Activated CD4-positive, alpha-beta T cell treated with anti-CD3 and anti-CD28 coated beads for 36 hours (primary cell): ENCODE measurements at regions not wholly inside any gene's neighbourhood (a gene's known extent, or its start where the extent isn't known, plus 50 kb on each side); places are given as distances from the start of the nearest gene placed in this dataset.

Experiments
- ATAC-seq: fragments of 200-7000 bp; cut with Tn5 transposase; one replicate; pipeline ENCODE4 v1.10.0; 2021; ENCODE audit warnings: mild to moderate bottlenecking, moderate library complexity
- CTCF ChIA-PET: fragments of 350-600 bp; sonication (Branson Sonifier 250); formaldehyde crosslinking; loops from one replicate; lab custom pipeline; 2021; ENCODE audit warnings: antibody characterized with exemption; lab: Charles Lee
- POLR2A ChIA-PET: fragments of 350-600 bp; sonication (Branson Sonifier 250); formaldehyde crosslinking; loops from one replicate; lab custom pipeline; 2021; ENCODE audit warnings: antibody characterized with exemption, inconsistent platforms; lab: Charles Lee
- DNase-seq: peaks from one replicate; pipeline ENCODE4 v3.0.0-alpha.2; 2020
- H3K27ac Mint-ChIP-seq: one replicate; pipeline ENCODE4 v1.8.0; 2021; ENCODE audit warnings: mixed read lengths
- H3K27me3 Mint-ChIP-seq: one replicate; pipeline ENCODE4 v1.8.0; 2021; ENCODE audit warnings: mixed read lengths
- H3K36me3 Mint-ChIP-seq: one replicate; pipeline ENCODE4 v1.8.0; 2021; ENCODE audit warnings: low read depth, mixed read lengths
- H3K4me1 Mint-ChIP-seq: one replicate; pipeline ENCODE4 v1.8.0; 2021; ENCODE audit warnings: mixed read lengths
- H3K4me3 Mint-ChIP-seq: one replicate; pipeline ENCODE4 v1.8.0; 2021; ENCODE audit warnings: mild to moderate bottlenecking, moderate library complexity, mixed read lengths
- H3K9me3 Mint-ChIP-seq: one replicate; pipeline ENCODE4 v1.8.0; 2021; ENCODE audit warnings: low read depth, mixed read lengths
- intact Hi-C, 2 experiments: fragments of 100-400 bp; cut with DNase I in 1 of 2; cut with micrococcal nuclease in 1 of 2; formaldehyde crosslinking; loops; one replicate each; pipeline versions ENCODE4 v1.14.2 to v1.15.1; 2022 to 2024; cut with DNase I, micrococcal nuclease

DNA sequence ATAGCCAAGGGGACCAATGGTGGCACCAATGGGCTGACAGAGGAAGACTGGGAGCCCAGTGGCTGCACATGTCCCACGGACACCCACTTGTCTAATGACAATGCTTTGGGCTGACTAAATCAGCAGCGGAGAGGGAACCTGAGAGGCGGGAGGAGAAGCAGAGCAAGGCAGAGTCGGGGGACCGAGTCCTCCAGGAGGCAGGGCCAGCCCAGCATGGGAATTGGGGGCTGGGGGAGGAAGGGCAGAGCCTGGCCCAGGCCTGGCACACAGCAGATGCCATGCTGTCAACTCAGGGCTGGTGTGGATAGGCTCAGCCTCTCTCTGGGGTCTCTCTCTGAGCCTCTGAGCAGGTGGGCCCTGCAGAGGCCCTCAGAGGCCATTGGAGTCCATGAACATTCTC, 78.4 kb upstream of the KLF13 start:
- Mint-ChIP-seq H3K27ac (no peak overlapping the region), H3K27me3 (no peaks in the 10 kb centered on the region), H3K4me1 (no peaks in the 10 kb centered on the region), H3K4me3 (no peak overlapping the region), H3K36me3 (no peaks in the 10 kb centered on the region), H3K9me3 (no peaks in the 10 kb centered on the region)
- POLR2A ChIA-PET: no interaction called here
- CTCF ChIA-PET: no interaction called here
- no peak for ATAC-seq
- DNase-seq: no peak
- intact Hi-C loops: no loop called here

DNA sequence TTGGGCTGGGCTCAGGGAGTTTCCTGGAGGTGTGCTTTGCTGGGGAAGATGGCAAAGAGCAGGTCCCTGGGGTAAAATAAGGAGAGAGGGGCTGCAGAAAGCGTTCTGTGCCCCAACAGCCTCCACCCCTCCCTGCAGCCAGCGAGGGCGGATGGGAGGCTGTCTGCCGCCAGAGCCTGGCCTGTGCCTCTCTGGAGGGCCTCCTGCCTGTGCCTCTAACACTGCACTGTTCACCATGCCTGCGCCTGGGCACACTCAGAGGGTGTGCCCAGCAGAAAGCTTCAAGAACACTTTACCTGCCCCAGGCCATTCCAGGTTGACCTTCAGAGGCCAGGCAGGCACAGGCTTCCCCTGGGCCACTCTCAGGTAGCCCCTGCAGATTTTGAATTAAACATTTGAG, 77.7 kb upstream of the KLF13 start:
- CTCF ChIA-PET: no interaction called here
- DNase-seq (no peak), ATAC-seq (no peak)
- POLR2A ChIA-PET: no interaction called here
- no peaks in the 10 kb centered on the region for H3K36me3 Mint-ChIP-seq
- no peak overlapping the region for H3K27ac Mint-ChIP-seq
- intact Hi-C loops: no loop called here
- no peaks in the 10 kb centered on the region for H3K9me3 Mint-ChIP-seq
- no peaks in the 10 kb centered on the region for H3K27me3 Mint-ChIP-seq
- H3K4me1 Mint-ChIP-seq: no peaks in the 10 kb centered on the region
- no peak overlapping the region for H3K4me3 Mint-ChIP-seq

DNA sequence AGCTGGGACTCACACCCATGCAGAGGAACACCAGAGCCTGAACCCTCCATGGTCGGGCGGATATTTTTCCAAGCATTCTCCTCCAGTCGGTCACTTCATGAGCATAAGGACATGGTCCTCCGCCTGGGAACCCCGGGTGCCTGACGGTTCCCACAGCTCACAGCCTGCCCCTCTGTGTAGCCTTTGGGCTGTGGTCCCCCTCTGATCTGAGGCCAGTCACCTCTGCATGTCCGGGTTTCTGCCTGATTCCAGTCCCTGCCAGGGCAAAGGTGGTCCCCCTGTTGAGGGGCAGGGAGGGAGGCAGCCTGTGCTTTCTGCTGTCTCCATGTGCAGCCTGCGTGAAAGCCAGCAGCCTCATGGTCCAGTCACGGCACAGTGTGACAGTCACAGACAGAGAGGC, 76.6 kb upstream of the KLF13 start:
- ATAC-seq (no peak), DNase-seq (no peak)
- Mint-ChIP-seq H3K36me3 (no peaks in the 10 kb centered on the region), H3K9me3 (no peaks in the 10 kb centered on the region), H3K4me3 (no peak overlapping the region), H3K27ac (no peak overlapping the region), H3K27me3 (no peaks in the 10 kb centered on the region), H3K4me1 (peaks cover 3% of the 10 kb centered on the region)
- CTCF ChIA-PET: no interaction called here
- intact Hi-C loops: no loop called here
- POLR2A ChIA-PET: no interaction called here

DNA sequence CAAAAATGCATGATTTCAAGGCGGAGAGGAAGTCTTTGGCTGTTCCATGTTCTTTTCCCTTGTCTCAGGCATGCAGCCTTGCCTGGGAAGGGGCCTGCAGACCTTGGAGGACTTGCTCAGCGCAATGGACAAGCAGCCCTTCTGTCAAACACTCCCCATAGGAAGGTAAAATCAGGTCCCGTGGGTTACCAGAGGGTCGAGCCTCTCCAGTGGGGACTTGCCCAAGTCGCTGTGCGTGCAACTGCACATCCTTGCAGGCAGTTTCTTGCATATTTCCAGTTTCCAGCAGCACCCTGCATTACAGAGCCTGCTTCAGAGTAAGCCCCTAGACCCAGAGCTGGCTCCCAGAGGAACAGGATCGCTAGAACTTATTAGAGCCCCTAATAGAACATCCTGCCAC, 75.5 kb upstream of the KLF13 start:
- ATAC-seq: no peak
- CTCF ChIA-PET: interaction anchor here (1.4 kb wide), 1 partner anchor 14 kb away, joined by 4 read pairs; no protein-coding TSS in a partner anchor

DNA sequence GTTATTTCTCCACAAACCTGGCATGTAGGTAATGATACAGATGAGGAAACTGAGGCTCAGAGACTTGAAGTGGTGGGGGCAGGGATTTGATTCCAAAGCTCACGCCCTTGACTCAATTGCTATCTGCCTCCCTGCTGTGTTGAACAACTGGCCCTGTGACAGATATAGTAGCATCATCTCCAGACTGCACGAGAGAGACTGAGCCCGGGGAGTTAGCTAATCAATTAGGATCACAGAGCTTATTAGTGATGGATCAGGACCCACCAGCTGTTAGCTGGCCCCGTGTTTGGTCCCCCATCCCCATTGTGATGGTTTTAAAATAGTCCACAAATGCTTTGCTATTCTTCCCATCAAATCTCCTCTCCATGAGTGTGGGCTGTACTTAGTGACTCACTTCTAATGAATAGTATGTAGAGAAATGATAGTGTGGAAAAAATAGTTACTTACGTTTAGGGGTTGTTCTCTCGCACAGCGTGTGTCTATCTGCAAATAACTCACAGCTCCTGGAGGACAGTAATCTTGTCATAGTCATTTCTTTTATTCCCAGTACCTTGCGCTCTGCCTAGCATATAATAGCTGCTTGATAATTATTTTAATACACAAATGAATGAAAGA, 74.4 kb upstream of the KLF13 start:
- Mint-ChIP-seq H3K4me3 (no peak overlapping the region), H3K9me3 (no peaks in the 10 kb centered on the region), H3K27me3 (no peaks in the 10 kb centered on the region), H3K36me3 (no peaks in the 10 kb centered on the region), H3K4me1 (peaks cover 16% of the 10 kb centered on the region), H3K27ac (no peak overlapping the region)
- CTCF ChIA-PET: interaction anchor here (0.6 to 1.4 kb wide), 2 partner anchors 13 to 25 kb away, joined by 3 to 4 read pairs; no protein-coding TSS in a partner anchor
- intact Hi-C loops: no loop called here
- no peak for ATAC-seq
- POLR2A ChIA-PET: no interaction called here
- DNase-seq: no peak

More for the DNA sequence above, 75.5 kb upstream of the KLF13 start:
- intact Hi-C loops: no loop called here
- Mint-ChIP-seq H3K9me3 (no peaks in the 10 kb centered on the region), H3K4me1 (peaks cover 7% of the 10 kb centered on the region), H3K4me3 (no peak overlapping the region), H3K27ac (no peak overlapping the region), H3K36me3 (no peaks in the 10 kb centered on the region), H3K27me3 (no peaks in the 10 kb centered on the region)
- POLR2A ChIA-PET: no interaction called here
- DNase-seq: no peak

DNA sequence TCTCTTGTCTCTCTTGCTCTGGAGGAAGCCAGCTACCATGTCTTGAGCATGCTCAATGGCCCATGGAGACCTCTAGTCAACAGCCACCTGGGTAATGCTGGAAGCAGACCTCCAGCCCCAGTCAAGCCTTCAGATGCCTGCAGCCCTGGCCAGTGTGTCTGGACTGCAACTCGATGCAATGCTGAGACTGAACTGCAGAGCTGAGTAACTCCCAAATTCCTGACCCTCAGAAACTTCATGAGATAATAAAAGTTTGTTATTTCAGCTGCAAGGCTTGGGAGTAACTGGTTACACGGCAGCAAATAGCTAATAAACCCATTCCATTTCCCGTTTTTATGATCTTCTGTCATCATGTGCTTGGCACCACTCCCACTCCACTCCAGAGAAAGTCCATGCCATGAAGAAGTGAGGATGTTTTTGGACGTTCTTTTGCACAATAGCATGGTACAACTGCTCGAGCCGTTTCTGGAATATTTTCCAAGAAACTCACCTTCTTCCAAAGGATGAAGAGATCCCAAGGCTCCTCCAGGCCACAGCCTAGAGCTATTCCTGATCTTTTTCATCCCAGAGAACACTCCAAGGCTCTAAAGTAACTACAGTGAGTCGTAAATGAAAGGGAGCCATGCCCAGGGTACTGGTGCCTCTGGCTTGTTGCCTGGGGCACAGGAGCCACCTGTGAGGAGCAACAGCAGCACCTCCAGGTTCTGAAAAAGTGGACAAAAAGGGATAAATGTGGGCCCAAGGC, 72.0 kb upstream of the KLF13 start:
- Mint-ChIP-seq H3K4me3 (no peak overlapping the region), H3K27me3 (no peaks in the 10 kb centered on the region), H3K27ac (no peak overlapping the region), H3K9me3 (no peaks in the 10 kb centered on the region), H3K4me1 (peaks cover 23% of the 10 kb centered on the region), H3K36me3 (no peaks in the 10 kb centered on the region)
- DNase-seq (no peak), ATAC-seq (no peak)
- POLR2A ChIA-PET: interaction anchor here (0.6 to 0.9 kb wide), 2 partner anchors 10 to 241 kb away, joined by 3 read pairs; no protein-coding TSS in a partner anchor
- intact Hi-C loops: no loop called here
- CTCF ChIA-PET: no interaction called here

DNA sequence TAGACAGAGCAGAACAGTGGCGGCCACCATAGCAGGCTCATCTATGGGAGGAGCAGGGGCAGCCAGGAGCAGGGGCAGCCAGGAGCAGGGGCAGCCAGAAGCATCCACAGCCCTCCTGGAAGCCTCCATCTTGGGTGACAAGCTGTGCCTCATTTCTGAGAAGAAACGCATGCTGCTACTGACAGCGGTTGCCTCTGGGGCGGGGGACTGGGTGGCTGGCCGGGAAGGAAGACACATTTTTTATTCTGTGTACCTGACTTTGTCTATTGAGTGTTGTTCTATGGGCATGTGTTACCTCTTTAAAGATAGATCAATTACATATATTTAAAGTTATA, 71.5 kb upstream of the KLF13 start:
- Mint-ChIP-seq H3K9me3 (no peaks in the 10 kb centered on the region), H3K27me3 (no peaks in the 10 kb centered on the region), H3K4me3 (no peak overlapping the region), H3K4me1 (peaks cover 23% of the 10 kb centered on the region), H3K36me3 (no peaks in the 10 kb centered on the region), H3K27ac (no peak overlapping the region)
- POLR2A ChIA-PET: interaction anchor here (0.9 kb wide), 1 partner anchor 9 kb away, joined by 3 read pairs; no protein-coding TSS in a partner anchor
- DNase-seq (peak; percentile 24), ATAC-seq (peak; percentile 51)
- intact Hi-C loops: no loop called here
- CTCF ChIA-PET: no interaction called here

DNA sequence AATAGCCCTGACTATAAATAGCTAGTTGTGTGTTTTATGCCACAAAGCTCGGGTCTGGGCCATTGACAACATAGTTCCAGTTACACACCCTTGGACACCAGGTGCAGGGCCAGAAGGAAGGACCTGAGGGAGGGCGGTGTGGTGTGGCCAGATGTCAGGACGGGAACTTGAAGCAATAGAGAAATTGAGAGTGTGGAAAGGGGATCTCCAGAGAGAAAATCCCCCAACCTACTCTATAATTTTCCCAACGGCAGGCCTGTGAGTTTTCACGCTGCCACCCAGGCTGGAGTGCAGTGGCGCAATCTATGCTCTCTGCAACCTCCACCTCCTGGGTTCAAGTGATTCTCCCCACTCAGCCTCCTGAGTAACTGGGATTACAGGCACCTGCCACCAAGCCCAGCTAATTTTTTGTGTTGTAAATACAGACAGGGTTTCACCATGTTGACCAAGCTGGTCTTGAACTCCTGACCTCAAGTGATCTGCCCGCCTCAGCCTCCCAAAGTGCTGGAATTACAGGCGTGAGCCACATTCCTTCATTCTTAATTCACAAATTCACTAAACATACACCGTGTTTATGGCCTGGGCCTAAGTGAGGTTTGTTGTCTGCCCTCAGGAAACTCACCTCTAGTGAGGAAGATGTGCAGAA, 70.8 kb upstream of the KLF13 start:
- no peak overlapping the region for H3K4me3 Mint-ChIP-seq
- peaks cover 26% of the 10 kb centered on the region for H3K4me1 Mint-ChIP-seq
- H3K9me3 Mint-ChIP-seq: no peaks in the 10 kb centered on the region
- intact Hi-C loops: no loop called here
- no peaks in the 10 kb centered on the region for H3K36me3 Mint-ChIP-seq
- ATAC-seq: no peak
- H3K27ac Mint-ChIP-seq: peak overlapping the region; percentile 58
- ChIA-PET POLR2A (no interaction called here), CTCF (interaction anchor here (0.6 to 1.2 kb wide), 2 partner anchors 234 to 1353 kb away, joined by 3 read pairs; no protein-coding TSS in a partner anchor)
- H3K27me3 Mint-ChIP-seq: no peaks in the 10 kb centered on the region
- no peak for DNase-seq

DNA sequence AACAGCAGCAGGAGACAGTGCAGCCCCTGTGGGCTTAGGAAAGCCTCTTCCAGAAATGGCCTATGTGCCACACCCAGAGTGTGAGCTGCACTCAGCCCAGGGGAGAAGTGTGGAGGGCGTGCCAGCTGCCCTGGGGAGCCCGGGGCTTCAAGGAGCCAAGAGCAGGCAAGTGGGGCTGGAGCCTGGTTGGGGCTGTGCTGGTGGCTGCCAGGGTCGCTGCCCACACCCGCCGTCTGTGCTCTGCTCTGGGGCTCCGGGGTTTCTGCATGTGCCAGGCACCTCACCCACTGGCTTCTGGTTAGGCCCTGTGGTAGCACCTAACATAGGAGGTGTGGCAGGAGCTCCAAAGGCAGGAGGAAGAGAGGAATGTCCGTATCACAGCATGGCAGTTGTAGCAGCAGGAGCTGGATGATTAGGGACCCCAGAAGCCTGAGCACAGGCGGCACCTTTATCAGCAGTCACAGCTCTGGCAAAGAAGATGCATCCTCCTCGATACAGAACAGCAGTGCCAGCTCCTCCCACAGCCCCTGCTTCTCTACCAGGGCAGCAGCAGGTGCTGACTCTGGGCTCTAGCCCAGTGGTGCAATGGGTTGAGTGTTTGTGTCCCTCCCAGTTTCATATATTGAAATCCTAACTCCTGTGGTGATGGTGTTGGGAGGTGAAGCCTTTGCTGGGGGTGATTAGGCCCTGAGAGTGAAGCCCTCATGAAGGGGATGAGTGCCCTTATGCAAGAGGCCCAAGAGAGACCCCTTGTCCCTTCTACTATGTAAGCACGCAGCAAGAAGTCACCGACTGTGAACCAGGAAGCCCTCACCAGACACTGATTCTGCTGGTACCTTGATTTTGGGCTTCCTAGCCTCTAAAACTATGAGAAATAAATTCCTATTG, 70.0 kb upstream of the KLF13 start:
- POLR2A ChIA-PET: no interaction called here
- CTCF ChIA-PET: interaction anchor here (0.6 to 1.2 kb wide), 2 partner anchors 22 to 234 kb away, joined by 3 read pairs; no protein-coding TSS in a partner anchor
- no peaks in the 10 kb centered on the region for H3K27me3 Mint-ChIP-seq

DNA sequence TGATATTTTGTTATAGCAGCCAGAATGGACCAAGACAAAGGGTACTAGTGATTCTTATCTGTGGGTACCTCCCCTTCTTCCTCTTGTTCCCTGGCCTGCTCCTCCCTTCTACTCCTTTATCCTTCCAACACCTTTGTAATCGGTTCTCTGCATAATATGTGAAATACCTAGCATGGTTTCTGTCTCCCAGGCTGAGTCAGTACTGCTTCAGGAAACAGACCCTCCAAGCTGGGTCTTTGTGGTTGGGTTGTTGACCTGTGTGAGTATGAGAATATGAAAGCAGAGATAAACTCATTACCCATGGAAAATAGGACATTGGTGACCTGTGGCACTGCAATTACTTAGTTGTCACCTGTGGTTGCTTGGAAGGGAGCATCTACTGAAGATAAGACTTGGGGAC, 69.3 kb upstream of the KLF13 start:
- CTCF ChIA-PET: interaction anchor here (0.6 kb wide), 1 partner anchor 23 kb away, joined by 3 read pairs; no protein-coding TSS in a partner anchor
- Mint-ChIP-seq H3K36me3 (no peaks in the 10 kb centered on the region), H3K27me3 (no peaks in the 10 kb centered on the region), H3K9me3 (no peaks in the 10 kb centered on the region), H3K4me1 (peaks cover 37% of the 10 kb centered on the region), H3K4me3 (no peak overlapping the region), H3K27ac (no peak overlapping the region)
- DNase-seq: no peak
- POLR2A ChIA-PET: no interaction called here
- intact Hi-C loops: no loop called here
- no peak for ATAC-seq

More for the DNA sequence above, 70.0 kb upstream of the KLF13 start:
- H3K4me1 Mint-ChIP-seq: peaks cover 31% of the 10 kb centered on the region
- H3K9me3 Mint-ChIP-seq: no peaks in the 10 kb centered on the region
- intact Hi-C loops: no loop called here
- peak overlapping the region; percentile 58 for H3K27ac Mint-ChIP-seq
- DNase-seq: no peak
- no peaks in the 10 kb centered on the region for H3K36me3 Mint-ChIP-seq
- H3K4me3 Mint-ChIP-seq: no peak overlapping the region
- no peak for ATAC-seq

DNA sequence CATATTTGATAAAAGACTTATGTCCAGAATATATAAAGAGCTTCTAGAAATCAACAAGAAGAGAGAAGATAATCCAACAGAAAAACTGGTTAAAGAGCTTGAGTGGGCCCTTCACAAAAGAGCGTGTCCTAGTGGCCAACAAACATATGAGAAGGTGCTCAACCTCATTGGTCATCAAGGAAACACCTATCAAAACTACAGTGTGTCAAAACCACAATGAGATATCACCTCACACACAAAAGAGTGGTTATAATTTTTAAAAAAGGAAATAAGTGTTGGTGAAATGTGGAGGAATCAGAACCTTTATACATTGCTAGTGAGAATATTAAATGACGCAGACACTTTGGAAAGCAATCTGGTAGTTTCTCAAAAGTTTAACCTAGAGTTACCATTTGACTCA, 68.4 kb upstream of the KLF13 start:
- Mint-ChIP-seq H3K27ac (no peak overlapping the region), H3K4me3 (no peak overlapping the region), H3K9me3 (no peaks in the 10 kb centered on the region), H3K27me3 (peaks cover 2% of the 10 kb centered on the region), H3K4me1 (peaks cover 46% of the 10 kb centered on the region), H3K36me3 (no peaks in the 10 kb centered on the region)
- DNase-seq (no peak), ATAC-seq (no peak)
- CTCF ChIA-PET: no interaction called here
- POLR2A ChIA-PET: no interaction called here
- intact Hi-C loops: no loop called here
